H7 (cell line): ENCODE measurements at regions not wholly inside any gene's neighbourhood (a gene's known extent, or its start where the extent isn't known, plus 50 kb on each side); places are given as distances from the start of the nearest gene placed in this dataset.
"Not testable (repeated sequence)": the region's sequence is repeated elsewhere in the genome, so short reads cannot be mapped to it uniquely, and the experiment has no call there.

Source experiments
- DNase-seq: peaks from one replicate; pipeline ENCODE4 v3.0.0; 2012
- H3K27me3 ChIP-seq: 2 replicates; pipeline ENCODE4 v1.6.0; 2011; ENCODE audit warnings: mild to moderate bottlenecking, low read length; ENCODE audit not compliant: control insufficient read depth, insufficient read depth
- H3K36me3 ChIP-seq: replicated peaks from 2 replicates; pipeline ENCODE4 v1.5.1; 2011; ENCODE audit warnings: low read length; ENCODE audit not compliant: control insufficient read depth, insufficient read depth
- H3K4me3 ChIP-seq: 2 replicates; pipeline ENCODE4 v1.5.1; 2011; ENCODE audit warnings: low read depth, mild to moderate bottlenecking, control low read depth, low read length, moderate library complexity; ENCODE audit not compliant: insufficient read depth

DNA sequence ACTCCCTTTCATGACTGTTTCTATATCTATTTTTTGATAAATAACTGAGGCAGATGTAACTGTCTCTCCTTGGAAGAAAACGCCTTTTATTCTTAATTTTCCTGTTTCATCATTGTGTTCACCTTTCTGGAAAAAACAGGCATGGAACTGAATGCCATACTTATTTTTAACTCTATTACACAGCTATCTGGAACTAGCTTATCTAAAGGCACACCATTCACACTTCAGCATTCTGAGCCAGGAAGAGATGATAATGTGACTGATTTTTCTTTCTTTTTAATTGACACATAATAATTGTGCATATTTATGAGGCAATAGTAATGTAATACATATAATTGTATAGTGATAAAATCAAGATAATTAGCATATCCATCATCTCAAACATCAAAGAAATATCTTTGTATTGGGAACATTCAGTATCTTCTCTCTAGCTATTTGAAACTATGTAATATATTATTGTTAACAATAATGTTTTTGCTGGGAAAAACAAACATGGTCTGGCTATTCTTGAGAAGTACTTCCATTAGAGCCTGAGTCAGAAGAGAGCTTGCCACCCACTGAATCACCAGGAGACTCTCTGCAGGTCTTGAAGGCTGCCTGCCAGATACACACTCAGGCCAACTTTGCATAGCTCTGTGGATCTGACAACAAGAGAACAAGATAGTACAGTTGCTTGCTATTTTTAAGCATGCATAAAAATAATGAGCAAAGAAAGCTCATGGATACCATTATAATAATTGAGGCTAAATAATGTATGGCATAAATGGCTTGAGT, 501.0 kb upstream of the EDIL3 start:
- DNase-seq: no peak
- Histone ChIP-seq H3K36me3 (no peaks in the 10 kb centered on the region), H3K27me3 (no peaks in the 10 kb centered on the region), H3K4me3 (no peak overlapping the region)

DNA sequence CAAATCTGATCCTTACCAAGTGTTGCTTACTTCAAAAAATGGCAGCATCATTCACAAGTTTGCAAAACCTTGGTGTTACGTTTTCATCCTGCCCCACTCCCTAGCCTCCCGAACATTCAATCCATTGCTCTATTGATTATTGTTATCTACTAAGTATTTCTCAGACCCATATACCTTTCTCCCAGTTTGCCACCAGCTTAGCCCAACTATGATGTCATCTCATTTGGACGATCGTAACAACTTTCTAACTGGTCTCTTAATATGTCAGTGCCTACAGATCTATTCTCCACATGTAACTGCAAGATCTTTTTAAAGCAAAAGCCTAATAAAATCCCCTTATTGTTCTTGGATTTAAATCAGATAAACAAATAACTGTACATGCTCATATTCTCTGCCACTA, 497.1 kb upstream of the EDIL3 start:
- Histone ChIP-seq H3K27me3 (no peaks in the 10 kb centered on the region), H3K4me3 (no peak overlapping the region), H3K36me3 (no peaks in the 10 kb centered on the region)
- no peak for DNase-seq

DNA sequence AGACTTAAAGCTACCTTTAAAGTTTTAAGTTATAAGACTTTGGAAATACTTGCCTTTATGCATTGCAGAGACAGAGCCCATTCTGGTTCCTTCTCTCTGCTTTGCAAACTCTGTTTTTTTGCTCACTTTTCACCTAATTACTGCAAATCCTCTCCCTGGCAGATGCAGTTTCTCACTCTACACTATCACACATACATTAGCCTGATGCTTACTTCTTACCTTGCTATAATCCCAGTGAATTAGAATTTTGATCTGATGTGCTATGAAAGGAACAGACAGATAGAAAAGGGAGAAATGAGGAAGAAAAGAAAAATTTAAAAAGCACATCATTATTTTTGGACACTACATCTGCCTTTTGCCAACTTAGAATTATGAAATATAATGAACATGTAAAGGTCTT, 489.5 kb upstream of the EDIL3 start:
- H3K27me3 ChIP-seq: no peaks in the 10 kb centered on the region
- no peak for DNase-seq

DNA sequence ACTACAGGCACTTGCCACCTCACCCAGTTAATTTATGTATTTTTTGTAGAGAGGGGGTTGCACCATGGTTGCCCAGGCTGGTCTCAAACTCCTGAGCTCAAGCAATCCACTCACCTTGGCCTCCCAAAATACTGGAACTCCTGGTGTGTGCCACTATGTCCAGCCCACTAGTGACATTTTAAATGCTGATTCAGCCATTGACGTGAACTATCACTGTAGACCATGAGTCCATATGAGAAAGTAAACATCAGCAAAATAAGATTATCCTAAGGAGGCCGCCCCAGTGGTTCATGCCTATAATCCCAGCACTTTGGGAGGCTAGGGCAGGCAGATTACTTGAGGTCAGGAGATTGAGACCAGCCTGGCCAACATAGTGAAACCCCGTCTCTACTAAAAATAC, 488.1 kb upstream of the EDIL3 start:
- DNase-seq: no peak
- Histone ChIP-seq H3K36me3 (no peaks in the 10 kb centered on the region), H3K27me3 (no peaks in the 10 kb centered on the region), H3K4me3 (no peak overlapping the region)

More for the DNA sequence above, 489.5 kb upstream of the EDIL3 start:
- no peak overlapping the region for H3K4me3 ChIP-seq
- no peaks in the 10 kb centered on the region for H3K36me3 ChIP-seq

DNA sequence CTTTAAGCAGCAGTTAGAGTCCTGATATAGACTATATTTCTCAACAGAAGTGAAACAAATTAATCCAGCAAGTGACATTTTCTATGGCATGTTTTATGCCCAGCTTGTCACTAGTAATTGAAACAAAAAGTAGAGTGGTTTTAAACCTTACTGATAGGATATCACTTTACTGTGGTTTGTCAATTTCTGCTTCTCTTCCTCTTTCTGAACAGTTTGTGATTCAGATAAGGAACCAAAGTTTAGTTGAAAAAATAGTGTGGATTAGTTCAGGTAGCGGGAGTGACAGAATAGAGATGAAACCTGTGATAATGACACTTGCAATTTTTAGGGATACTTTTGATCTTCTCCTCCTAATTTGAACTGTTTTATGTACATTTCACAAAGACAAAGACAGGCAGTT, 485.7 kb upstream of the EDIL3 start:
- DNase-seq: no peak
- Histone ChIP-seq H3K36me3 (no peaks in the 10 kb centered on the region), H3K4me3 (no peak overlapping the region), H3K27me3 (no peaks in the 10 kb centered on the region)

DNA sequence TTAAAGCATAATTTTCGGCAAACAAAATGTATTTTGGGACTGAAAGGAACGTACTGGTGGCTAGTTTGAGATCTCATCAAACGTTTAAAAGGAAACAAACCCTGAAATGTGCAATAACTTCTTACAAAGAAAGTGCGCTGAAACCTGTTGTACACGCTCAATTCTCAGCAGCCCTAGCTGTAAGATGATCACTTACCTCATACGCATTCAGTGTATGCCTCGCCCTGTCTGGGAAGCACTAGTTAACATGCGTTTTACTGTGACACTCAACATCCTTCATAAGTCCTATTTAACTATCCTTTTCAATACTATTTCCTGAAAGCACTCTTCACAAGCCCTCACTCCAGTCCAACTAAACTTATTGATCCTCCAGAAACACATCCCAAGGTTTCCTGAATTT, 485.0 kb upstream of the EDIL3 start:
- Histone ChIP-seq H3K36me3 (no peaks in the 10 kb centered on the region), H3K4me3 (no peak overlapping the region), H3K27me3 (no peaks in the 10 kb centered on the region)
- DNase-seq: no peak

DNA sequence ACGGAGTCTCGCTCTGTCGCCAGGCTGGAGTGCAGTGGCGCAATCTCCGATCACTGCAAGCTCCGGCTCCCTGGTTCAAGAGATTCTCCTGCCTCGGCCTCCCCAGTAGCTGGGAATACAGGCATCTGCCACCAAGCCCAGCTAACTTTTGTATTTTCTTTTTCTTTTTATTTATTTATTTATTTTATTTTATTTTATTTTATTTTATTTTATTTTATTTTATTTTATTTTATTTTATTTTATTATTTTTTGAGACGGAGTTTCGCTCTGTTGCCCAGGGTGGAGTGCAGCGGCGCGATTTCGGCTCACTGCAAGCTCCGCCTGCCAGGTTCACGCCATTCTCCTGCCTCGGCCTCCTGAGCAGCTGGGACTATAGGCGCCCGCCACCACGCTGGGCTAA, 479.3 kb upstream of the EDIL3 start:
- not testable (repeated sequence) for H3K36me3 ChIP-seq, DNase-seq

DNA sequence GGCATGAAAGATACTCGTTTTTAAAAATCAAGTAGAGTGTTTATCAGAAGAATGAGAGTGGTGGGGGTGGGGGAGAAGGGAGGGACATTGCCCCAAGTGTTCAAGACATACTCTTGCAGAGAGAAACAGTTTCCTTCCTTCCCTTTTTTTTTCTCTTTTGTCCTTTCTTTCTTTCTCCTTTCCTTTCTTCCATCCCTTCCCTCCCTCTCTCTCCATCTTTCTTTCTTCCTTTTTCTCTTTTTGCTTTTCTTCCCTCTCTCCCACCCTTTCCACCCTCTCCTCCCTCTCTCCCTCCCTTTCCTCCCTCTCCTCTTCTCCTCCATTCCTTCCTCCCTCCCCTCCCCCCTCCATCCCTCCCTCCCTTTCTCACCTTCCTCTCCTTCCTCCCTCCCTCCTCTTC, 478.3 kb upstream of the EDIL3 start:
- Histone ChIP-seq H3K36me3 (no peaks in the 10 kb centered on the region), H3K27me3 (no peaks in the 10 kb centered on the region), H3K4me3 (no peak overlapping the region)
- DNase-seq: no peak

More for the DNA sequence above, 479.3 kb upstream of the EDIL3 start:
- H3K27me3 ChIP-seq, H3K4me3 ChIP-seq: not testable (repeated sequence)

DNA sequence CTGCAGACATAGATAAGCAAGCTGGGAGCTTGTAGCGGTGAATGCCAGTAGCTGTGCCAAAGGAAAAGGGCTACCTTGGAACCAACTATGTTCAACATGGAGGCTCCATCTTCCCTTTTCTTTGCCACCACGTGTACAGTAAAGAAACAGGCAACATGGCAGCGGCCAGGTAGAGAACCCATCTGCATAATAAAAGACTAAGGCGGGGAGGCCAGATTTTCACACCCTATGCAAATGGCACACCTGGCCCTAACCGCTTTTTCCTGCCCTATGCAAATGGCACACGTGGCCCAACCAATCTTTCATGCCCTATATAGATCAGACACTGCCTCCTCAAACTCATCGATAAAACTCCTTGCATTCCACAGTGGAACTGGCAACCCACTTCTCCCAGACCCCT, 477.5 kb upstream of the EDIL3 start:
- H3K36me3 ChIP-seq: no peaks in the 10 kb centered on the region
- no peak for DNase-seq
- H3K4me3 ChIP-seq: no peak overlapping the region
- no peaks in the 10 kb centered on the region for H3K27me3 ChIP-seq

DNA sequence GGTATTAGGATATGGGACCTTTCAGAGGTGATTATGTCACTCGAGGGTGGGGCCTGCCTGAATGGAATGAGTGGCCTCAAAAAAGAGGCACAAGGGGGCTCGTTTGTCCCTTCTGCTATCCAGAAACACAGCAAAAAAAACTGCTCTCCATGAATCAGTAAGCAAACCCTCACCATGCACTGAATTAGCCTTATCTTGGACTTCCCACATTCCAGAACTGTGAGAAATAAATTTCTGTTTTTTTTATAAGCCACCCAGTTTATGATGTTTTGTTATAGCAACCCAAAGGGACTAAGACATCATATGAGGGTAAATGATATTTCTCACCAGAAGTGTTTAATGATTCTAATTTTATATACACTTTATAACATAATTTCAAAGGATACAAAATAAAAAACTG, 476.6 kb upstream of the EDIL3 start:
- Histone ChIP-seq H3K27me3 (no peaks in the 10 kb centered on the region), H3K4me3 (no peak overlapping the region), H3K36me3 (no peaks in the 10 kb centered on the region)
- DNase-seq: no peak

DNA sequence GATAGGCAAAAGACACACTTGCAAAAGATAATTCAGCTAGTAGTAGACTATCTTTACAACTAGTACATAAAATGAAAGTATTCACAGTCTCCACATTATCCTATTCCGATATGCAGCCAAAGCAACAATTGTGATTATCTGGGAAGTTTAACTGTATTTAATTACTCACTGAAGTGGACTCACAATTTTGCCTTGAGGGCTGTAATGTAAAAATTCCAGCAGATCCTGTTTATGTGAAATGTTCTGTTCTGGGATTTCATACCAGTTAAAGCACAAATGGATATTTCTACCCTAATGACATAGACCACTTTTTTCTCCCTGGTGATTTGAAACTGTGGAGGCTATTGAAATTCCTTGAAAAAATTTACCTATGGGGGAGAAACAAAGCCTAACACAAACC, 474.4 kb upstream of the EDIL3 start:
- H3K27me3 ChIP-seq: no peaks in the 10 kb centered on the region
- DNase-seq: no peak
- no peaks in the 10 kb centered on the region for H3K36me3 ChIP-seq
- no peak overlapping the region for H3K4me3 ChIP-seq

DNA sequence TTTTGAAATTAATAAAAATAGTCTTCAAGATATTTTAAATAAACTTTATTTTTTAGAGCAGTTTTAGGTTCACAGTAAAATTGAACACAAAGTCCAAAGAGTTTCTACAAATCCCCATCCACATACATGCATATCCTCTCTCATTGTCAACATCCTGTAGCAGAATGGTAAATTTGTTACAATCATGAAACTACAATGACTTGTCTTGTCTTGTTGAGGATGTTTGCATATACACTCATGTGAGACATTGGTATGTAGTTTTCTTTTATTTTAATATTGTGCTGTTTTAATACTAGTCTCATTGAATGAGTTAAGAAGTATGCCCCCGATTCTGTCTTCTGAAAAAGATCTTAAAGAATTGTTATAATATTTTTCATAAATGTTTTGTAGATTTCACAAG, 447.0 kb upstream of the EDIL3 start:
- Histone ChIP-seq H3K4me3 (no peak overlapping the region), H3K27me3 (no peaks in the 10 kb centered on the region), H3K36me3 (no peaks in the 10 kb centered on the region)
- DNase-seq: no peak

DNA sequence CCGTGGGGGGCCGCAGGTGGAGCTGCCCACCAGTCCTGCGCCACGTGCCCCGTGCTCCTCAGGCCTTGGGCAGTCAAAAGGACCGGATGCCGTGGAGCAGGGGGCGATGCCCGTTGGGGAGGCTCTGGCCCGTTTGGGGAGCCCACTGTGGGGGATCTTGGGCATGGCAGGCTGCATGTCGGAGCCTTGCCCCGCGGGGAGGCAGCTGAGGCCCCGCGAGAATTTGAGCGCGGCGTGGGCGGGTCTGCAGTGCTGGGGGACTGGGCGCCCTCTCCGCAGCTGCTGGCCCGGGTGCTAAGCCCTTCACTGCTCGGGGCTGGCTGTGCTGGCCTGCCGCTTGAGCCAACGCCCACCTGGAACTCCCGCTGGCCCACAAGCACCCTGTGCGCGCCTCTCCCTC, 445.6 kb upstream of the EDIL3 start:
- H3K4me3 ChIP-seq: no peak overlapping the region
- H3K36me3 ChIP-seq: no peaks in the 10 kb centered on the region
- no peaks in the 10 kb centered on the region for H3K27me3 ChIP-seq
- DNase-seq: no peak

DNA sequence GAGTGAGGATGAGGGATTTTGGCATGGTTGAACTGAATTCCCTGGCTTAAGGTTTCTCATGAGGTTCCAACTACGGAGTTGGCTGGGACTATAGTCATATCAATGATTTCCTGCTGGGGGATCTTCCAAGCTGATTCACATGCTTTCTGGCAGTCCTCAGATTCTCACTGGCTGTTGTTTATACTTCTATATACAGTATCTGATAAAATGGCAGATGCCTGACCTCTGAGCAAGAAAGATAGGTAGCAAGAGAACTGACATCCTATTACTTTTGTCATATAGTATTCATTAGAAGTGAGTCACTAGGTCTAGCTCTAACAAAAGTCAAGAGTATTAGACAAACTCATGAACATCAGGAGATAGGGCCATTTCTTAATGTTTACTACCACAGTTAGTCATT, 440.9 kb upstream of the EDIL3 start:
- no peak for DNase-seq
- Histone ChIP-seq H3K4me3 (no peak overlapping the region), H3K36me3 (no peaks in the 10 kb centered on the region), H3K27me3 (no peaks in the 10 kb centered on the region)

DNA sequence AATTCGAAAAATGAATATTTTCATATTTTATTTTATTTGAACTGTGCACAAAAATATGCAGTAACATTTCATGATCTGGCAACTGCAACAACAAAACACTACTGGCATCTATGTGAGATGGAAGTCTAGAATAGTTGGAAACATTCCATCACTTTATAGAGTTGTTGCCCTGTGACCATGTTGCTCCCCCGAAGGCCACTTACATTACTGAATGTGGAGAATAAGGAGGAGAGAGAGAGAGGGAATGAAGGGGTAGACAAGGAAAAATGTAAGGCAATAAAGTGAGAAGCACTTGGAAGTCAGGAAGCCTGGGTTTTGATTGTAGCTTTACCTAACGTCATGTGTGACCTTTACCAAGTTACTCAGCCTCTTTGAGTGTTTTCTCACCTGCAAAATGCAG, 437.2 kb upstream of the EDIL3 start:
- no peak overlapping the region for H3K4me3 ChIP-seq
- no peak for DNase-seq
- H3K36me3 ChIP-seq: no peaks in the 10 kb centered on the region
- H3K27me3 ChIP-seq: no peaks in the 10 kb centered on the region

DNA sequence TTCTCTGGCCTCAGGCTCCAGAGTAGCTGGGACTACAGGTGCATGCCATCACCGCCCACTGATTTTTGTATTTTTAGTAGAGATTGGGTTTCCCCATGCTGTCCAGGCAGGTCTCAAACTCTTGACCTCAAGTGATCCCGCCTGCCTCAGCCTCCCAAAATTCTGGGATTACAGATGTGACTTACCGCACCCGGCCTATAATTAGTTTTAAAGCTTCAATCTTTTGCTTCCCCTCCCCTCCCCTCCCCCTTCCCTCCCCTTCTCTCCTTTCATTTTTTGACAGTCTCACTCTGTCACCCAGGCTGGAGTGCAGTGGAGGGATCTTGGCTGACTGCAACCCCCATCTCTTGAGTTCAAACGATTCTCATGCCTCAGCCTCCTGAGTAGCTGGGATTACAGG, 433.3 kb upstream of the EDIL3 start:
- Histone ChIP-seq H3K36me3 (no peaks in the 10 kb centered on the region), H3K4me3 (no peak overlapping the region), H3K27me3 (no peaks in the 10 kb centered on the region)
- no peak for DNase-seq
